NCI-H226 (cell line): ENCODE measurements at regions not wholly inside any gene's neighbourhood (a gene's known extent, or its start where the extent isn't known, plus 50 kb on each side); places are given as distances from the start of the nearest gene placed in this dataset.

Source experiments
- DNase-seq: peaks from one replicate; pipeline ENCODE4 v3.0.0-alpha.2; 2015

- no peak for DNase-seq
Observed at GRCh38 chr1:244352156-244352830, 99.4 kb downstream of the ADSS2 start.

- peak; percentile 93 for DNase-seq
Observed at GRCh38 chr1:244353551-244354091, 98.1 kb downstream of the ADSS2 start.

- DNase-seq, result peak; percentile 7
Observed at GRCh38 chr1:244354810-244355278, 96.9 kb downstream of the ADSS2 start.

- DNase-seq, result no peak
Observed at GRCh38 chr1:244356376-244356775, 95.3 kb downstream of the ADSS2 start.
